ENCODE measurements at regions not wholly inside any gene's neighbourhood (a gene's known extent, or its start where the extent isn't known, plus 50 kb on each side); places are given as distances from the start of the nearest gene placed in this dataset.

- TF ChIP-seq CTCF (optimal IDR thresholded peaks at IDR 0.05 in 1 of 3, IDR thresholded peaks at IDR 0.05 in 1 of 3, conservative IDR thresholded peaks at IDR 0.05 in 1 of 3; ENCODE audit: extremely low read depth in 1 of 3, insufficient read depth in 2 of 3, low read length in 3 of 3) (no peak), EZH2 (IDR thresholded peaks at IDR 0.05; ENCODE audit: low read length) (no peak)
Observed at GRCh38 chr10:54940418-54940817, 139.4 kb upstream of the PCDH15 start.
